ENCODE measurements at regions not wholly inside any gene's neighbourhood (a gene's known extent, or its start where the extent isn't known, plus 50 kb on each side); places are given as distances from the start of the nearest gene placed in this dataset.

DNA sequence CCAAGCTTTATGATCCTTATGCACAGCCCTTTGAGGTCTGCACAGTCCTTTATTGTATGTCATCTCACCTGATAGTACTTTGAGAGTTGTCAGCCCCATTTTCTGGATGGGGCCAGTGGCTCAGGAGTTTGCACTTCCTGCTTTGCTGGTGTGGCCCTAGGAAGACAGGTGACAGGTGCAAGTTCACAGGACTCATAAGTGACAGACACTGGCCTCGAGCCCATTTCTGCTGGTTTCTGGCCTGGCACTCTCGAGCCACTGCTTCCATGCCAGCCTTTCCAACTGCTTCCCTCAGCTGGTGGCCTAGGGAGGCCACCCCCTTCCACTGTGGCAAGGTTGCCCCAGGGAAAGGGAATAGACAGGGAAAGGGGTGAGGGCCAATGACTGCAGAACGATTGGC, 84.4 kb upstream of the CCL1 start:
- TF ChIP-seq, protein P1, sequence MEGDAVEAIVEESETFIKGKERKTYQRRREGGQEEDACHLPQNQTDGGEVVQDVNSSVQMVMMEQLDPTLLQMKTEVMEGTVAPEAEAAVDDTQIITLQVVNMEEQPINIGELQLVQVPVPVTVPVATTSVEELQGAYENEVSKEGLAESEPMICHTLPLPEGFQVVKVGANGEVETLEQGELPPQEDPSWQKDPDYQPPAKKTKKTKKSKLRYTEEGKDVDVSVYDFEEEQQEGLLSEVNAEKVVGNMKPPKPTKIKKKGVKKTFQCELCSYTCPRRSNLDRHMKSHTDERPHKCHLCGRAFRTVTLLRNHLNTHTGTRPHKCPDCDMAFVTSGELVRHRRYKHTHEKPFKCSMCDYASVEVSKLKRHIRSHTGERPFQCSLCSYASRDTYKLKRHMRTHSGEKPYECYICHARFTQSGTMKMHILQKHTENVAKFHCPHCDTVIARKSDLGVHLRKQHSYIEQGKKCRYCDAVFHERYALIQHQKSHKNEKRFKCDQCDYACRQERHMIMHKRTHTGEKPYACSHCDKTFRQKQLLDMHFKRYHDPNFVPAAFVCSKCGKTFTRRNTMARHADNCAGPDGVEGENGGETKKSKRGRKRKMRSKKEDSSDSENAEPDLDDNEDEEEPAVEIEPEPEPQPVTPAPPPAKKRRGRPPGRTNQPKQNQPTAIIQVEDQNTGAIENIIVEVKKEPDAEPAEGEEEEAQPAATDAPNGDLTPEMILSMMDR (conservative IDR thresholded peaks at IDR 0.05) = no peak
- TF ChIP-seq EZH2 (IDR thresholded peaks at IDR 0.05; ENCODE audit: low read depth) = no peak

Data from PC-9 (cell line).